Stomach smooth muscle (tissue), 2 donors: ENCODE measurements at regions not wholly inside any gene's neighbourhood (a gene's known extent, or its start where the extent isn't known, plus 50 kb on each side); places are given as distances from the start of the nearest gene placed in this dataset.
"Not testable (repeated sequence)": the region's sequence is repeated elsewhere in the genome, so short reads cannot be mapped to it uniquely, and the experiment has no call there.

ENCODE experiments used
- H3K27ac ChIP-seq: one replicate; pipeline ENCODE4 v1.7.0; 2013; ENCODE audit warnings: mild to moderate bottlenecking, low read length, inconsistent platforms
- H3K27me3 ChIP-seq, 2 donors: one replicate each; pipeline ENCODE4 v1.7.0; 2013; ENCODE audit warnings: low read length in 2 of 2; ENCODE audit not compliant: insufficient read depth in 2 of 2, control insufficient read depth in 1 of 2
- H3K36me3 ChIP-seq, 2 donors: one replicate each; pipeline ENCODE4 v1.7.0; 2013; ENCODE audit warnings: low read length in 2 of 2; ENCODE audit not compliant: control insufficient read depth in 2 of 2, insufficient read depth in 2 of 2
- H3K4me1 ChIP-seq: one replicate; pipeline ENCODE4 v1.7.0; 2013; ENCODE audit warnings: low read length; ENCODE audit not compliant: control insufficient read depth, insufficient read depth
- H3K4me3 ChIP-seq, 2 donors: one replicate each; pipeline ENCODE4 v1.7.0; 2013; ENCODE audit warnings: low read length in 2 of 2
- H3K9ac ChIP-seq, 2 donors: one replicate each; pipeline ENCODE4 v1.7.0; 2013; ENCODE audit warnings: low read length in 2 of 2, mild to moderate bottlenecking in 1 of 2
- H3K9me3 ChIP-seq, 2 donors: one replicate each; pipeline ENCODE4 v1.7.0; 2013; ENCODE audit warnings: low read length in 2 of 2; ENCODE audit not compliant: control insufficient read depth in 2 of 2
- donor health status: healthy.
- donor health status: Pancreatic carcinoma.

- Histone ChIP-seq H3K27me3 (no peaks in the 10 kb centered on the region), H3K27ac (no peak overlapping the region), H3K9me3 (no peaks in the 10 kb centered on the region), H3K4me1 (no peaks in the 10 kb centered on the region), H3K36me3 (no peaks in the 10 kb centered on the region), H3K4me3 (no peak overlapping the region), H3K9ac (no peak overlapping the region)
Observed at GRCh38 chr10:23630885-23631284, 192.0 kb downstream of the OTUD1 start.

GRCh38 chr10:23643111-23643780, 204.4 kb downstream of the OTUD1 start:
- H3K9me3 ChIP-seq = no peaks in the 10 kb centered on the region
- no peaks in the 10 kb centered on the region for H3K27me3 ChIP-seq

GRCh38 chr10:23648618-23649017, 209.7 kb downstream of the OTUD1 start:
- no peaks in the 10 kb centered on the region for H3K9me3 ChIP-seq
- H3K27me3 ChIP-seq = no peaks in the 10 kb centered on the region
- no peak overlapping the region for H3K4me3 ChIP-seq
- no peaks in the 10 kb centered on the region for H3K4me1 ChIP-seq
- H3K27ac ChIP-seq = no peak overlapping the region
- no peak overlapping the region for H3K9ac ChIP-seq
- H3K36me3 ChIP-seq = no peaks in the 10 kb centered on the region

More at GRCh38 chr10:23643111-23643780, 204.4 kb downstream of the OTUD1 start:
- H3K27ac ChIP-seq = no peak overlapping the region
- H3K4me1 ChIP-seq = no peaks in the 10 kb centered on the region
- H3K9ac ChIP-seq = no peak overlapping the region
- H3K36me3 ChIP-seq = no peaks in the 10 kb centered on the region
- no peak overlapping the region for H3K4me3 ChIP-seq

- Histone ChIP-seq H3K27ac (no peak overlapping the region), H3K36me3 (no peaks in the 10 kb centered on the region), H3K4me3 (no peak overlapping the region), H3K4me1 (no peaks in the 10 kb centered on the region), H3K9me3 (no peaks in the 10 kb centered on the region), H3K27me3 (no peaks in the 10 kb centered on the region), H3K9ac (no peak overlapping the region)
Observed at GRCh38 chr10:23656735-23657134, 217.9 kb downstream of the OTUD1 start.

GRCh38 chr10:23657677-23658076, 218.8 kb downstream of the OTUD1 start:
- Histone ChIP-seq H3K4me1 (no peaks in the 10 kb centered on the region), H3K27me3 (no peaks in the 10 kb centered on the region), H3K9me3 (no peaks in the 10 kb centered on the region), H3K27ac (no peak overlapping the region), H3K4me3 (no peak overlapping the region), H3K9ac (no peak overlapping the region), H3K36me3 (no peaks in the 10 kb centered on the region)

- not testable (repeated sequence) for H3K27ac ChIP-seq, H3K36me3 ChIP-seq, H3K4me1 ChIP-seq, H3K9ac ChIP-seq, H3K27me3 ChIP-seq, H3K4me3 ChIP-seq, H3K9me3 ChIP-seq
Observed at GRCh38 chr10:23671866-23672265, 233.0 kb downstream of the OTUD1 start.

- no peak overlapping the region for H3K4me3 ChIP-seq
- H3K27me3 ChIP-seq = no peaks in the 10 kb centered on the region
- peaks cover 0 to 3% of the 10 kb centered on the region in 2 donors for H3K9me3 ChIP-seq
- H3K9ac ChIP-seq = no peak overlapping the region
- H3K27ac ChIP-seq = no peak overlapping the region
- H3K36me3 ChIP-seq = no peaks in the 10 kb centered on the region
- H3K4me1 ChIP-seq = no peaks in the 10 kb centered on the region
Observed at GRCh38 chr10:23675585-23675984, 236.7 kb downstream of the OTUD1 start.

- no peaks in the 10 kb centered on the region for H3K4me1 ChIP-seq
- no peaks in the 10 kb centered on the region for H3K27me3 ChIP-seq
- peaks cover 0 to 3% of the 10 kb centered on the region in 2 donors for H3K9me3 ChIP-seq
- H3K9ac ChIP-seq = no peak overlapping the region
- no peak overlapping the region for H3K27ac ChIP-seq
- no peaks in the 10 kb centered on the region for H3K36me3 ChIP-seq
- no peak overlapping the region for H3K4me3 ChIP-seq
Observed at GRCh38 chr10:23676296-23676695, 237.4 kb downstream of the OTUD1 start.

- H3K4me3 ChIP-seq = no peak overlapping the region
- H3K36me3 ChIP-seq = no peaks in the 10 kb centered on the region
- no peak overlapping the region for H3K9ac ChIP-seq
- no peak overlapping the region for H3K27ac ChIP-seq
- H3K4me1 ChIP-seq = no peaks in the 10 kb centered on the region
- peaks cover 0 to 2% of the 10 kb centered on the region in 2 donors for H3K27me3 ChIP-seq
- H3K9me3 ChIP-seq = no peaks in the 10 kb centered on the region
Observed at GRCh38 chr10:23686722-23687121, 247.8 kb downstream of the OTUD1 start.

- Histone ChIP-seq H3K9ac (no peak overlapping the region), H3K9me3 (no peaks in the 10 kb centered on the region), H3K27ac (no peak overlapping the region), H3K4me3 (no peak overlapping the region), H3K27me3 (peaks cover 15 to 21% of the 10 kb centered on the region in 2 donors), H3K36me3 (no peaks in the 10 kb centered on the region), H3K4me1 (peaks cover 7% of the 10 kb centered on the region)
Observed at GRCh38 chr10:23692736-23693135, 253.9 kb downstream of the OTUD1 start.

GRCh38 chr10:23693501-23693901, 254.6 kb downstream of the OTUD1 start:
- Histone ChIP-seq H3K27me3 (peaks cover 15 to 21% of the 10 kb centered on the region in 2 donors), H3K27ac (no peak overlapping the region), H3K4me3 (no peak overlapping the region), H3K9ac (no peak overlapping the region), H3K9me3 (no peaks in the 10 kb centered on the region), H3K36me3 (no peaks in the 10 kb centered on the region), H3K4me1 (peaks cover 7% of the 10 kb centered on the region)
